ENCODE measurements at regions not wholly inside any gene's neighbourhood (a gene's known extent, or its start where the extent isn't known, plus 50 kb on each side); places are given as distances from the start of the nearest gene placed in this dataset.
A peak's percentile ranks its signal among the peaks of the same experiment; 100 is the strongest.

DNA sequence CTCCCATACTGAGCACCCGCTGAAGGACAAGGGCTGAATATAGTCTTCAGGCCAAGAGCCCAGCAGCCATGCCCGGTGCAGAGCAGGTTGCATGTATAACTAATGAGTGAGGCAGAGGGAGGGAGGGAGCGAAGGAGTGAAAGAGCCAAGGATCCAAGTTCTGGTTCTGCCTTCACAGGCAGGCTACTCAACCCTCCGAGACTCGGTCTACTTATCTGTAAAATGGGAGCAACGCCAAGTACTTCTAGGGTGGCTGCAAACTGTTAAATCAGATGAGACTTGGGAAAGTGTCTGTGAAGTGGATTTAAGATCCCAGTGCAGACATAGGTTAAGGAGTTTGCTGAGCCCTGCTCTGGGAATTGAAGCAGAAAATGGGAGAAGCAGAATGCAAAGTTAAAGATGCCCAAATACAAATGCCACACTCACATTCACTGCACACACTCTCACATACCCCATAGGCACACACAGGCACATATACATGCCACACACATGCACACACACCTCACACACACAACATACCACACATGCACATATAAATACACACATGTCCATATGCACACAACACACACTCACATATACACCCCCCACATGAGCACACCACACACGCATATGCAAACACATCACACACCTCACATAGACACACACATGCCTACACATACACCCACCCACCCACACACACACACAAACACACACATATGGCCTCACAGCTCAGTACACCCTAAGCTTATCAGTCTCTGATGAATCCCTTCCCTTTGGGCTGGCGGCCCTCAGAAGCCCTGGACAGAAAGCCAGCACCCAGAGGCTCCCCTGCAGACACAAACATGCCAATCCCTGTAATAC is 76.7 kb downstream of the PITPNM2 start:
- intact Hi-C loops (cut with DNase I): no loop called here
- H3K4me1 ChIP-seq: peaks cover 4 to 54% of the 10 kb centered on the region in 2 donors
- no peak for TF ChIP-seq CTCF (IDR thresholded peaks at IDR 0.05)

DNA sequence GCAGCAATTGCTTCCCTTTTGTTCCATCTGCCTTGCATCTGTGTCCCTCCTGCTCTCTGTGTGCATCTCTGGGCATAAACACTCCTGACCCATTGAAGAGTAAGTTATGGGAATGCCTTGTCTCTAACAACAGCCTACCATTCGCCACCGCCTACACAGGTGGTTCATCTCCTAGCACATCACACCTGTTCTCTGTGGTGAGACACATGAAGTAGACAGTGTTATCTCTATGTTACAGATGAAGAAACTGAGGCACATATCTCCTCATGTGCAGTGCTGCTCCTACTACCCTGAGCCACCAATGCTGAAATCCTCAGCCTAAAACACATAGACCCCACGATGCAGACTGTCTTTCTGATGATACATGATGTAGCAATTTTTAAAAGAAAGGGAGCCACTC is 77.6 kb downstream of the PITPNM2 start:
- TF ChIP-seq CTCF (IDR thresholded peaks at IDR 0.05): no peak
- intact Hi-C loops (cut with DNase I): no loop called here
- no peak for DNase-seq

More for the DNA sequence above, 76.7 kb downstream of the PITPNM2 start:
- Histone ChIP-seq H3K4me3 (no peak overlapping the region), H3K27me3 (no peaks in the 10 kb centered on the region), H3K9me3 (no peaks in the 10 kb centered on the region), H3K27ac (no peak overlapping the region), H3K36me3 (no peaks in the 10 kb centered on the region)
- peak in 1 of 4 donors; percentile 31 for DNase-seq
- ATAC-seq: no peak

DNA sequence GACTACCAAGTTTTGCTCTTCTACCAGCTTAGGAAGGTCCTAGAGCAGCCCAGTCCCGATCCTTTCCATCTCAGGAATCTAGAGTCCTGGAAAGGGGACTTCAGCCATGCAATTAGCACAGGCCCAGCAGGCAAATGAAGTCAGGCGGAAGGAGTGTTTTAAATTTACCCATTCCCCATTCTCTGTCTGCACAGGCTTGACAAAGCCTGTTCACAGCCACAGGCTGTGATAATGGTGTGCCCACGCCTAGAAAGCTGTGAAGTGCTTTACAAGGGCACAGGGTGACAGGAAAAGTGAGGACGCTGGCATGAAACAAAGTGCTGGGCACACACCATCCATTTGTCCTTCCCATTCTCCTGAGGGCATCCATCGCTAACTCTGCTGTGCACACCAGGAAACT is 79.0 kb downstream of the PITPNM2 start:
- no peaks in the 10 kb centered on the region for H3K36me3 ChIP-seq
- H3K27ac ChIP-seq: no peak overlapping the region
- TF ChIP-seq CTCF (IDR thresholded peaks at IDR 0.05): no peak
- no peaks in the 10 kb centered on the region for H3K9me3 ChIP-seq
- DNase-seq (no peak), ATAC-seq (no peak)
- intact Hi-C loops (cut with DNase I): no loop called here
- no peaks in the 10 kb centered on the region for H3K27me3 ChIP-seq
- H3K4me3 ChIP-seq: no peak overlapping the region
- peaks cover 4 to 48% of the 10 kb centered on the region in 2 donors for H3K4me1 ChIP-seq

More for the DNA sequence above, 77.6 kb downstream of the PITPNM2 start:
- no peaks in the 10 kb centered on the region for H3K27me3 ChIP-seq
- no peaks in the 10 kb centered on the region for H3K36me3 ChIP-seq
- H3K4me1 ChIP-seq: peaks cover 4 to 53% of the 10 kb centered on the region in 2 donors
- H3K4me3 ChIP-seq: no peak overlapping the region
- no peak for ATAC-seq
- no peak overlapping the region for H3K27ac ChIP-seq
- no peaks in the 10 kb centered on the region for H3K9me3 ChIP-seq

- no peak for ATAC-seq
- H3K27ac ChIP-seq: no peak overlapping the region
- no peak for DNase-seq
These were observed 79.6 kb downstream of the PITPNM2 start for GRCh38 chr12:123071099-123071800.

More at GRCh38 chr12:123071099-123071800, 79.6 kb downstream of the PITPNM2 start:
- H3K4me3 ChIP-seq: no peak overlapping the region
- peaks cover 4 to 48% of the 10 kb centered on the region in 2 donors for H3K4me1 ChIP-seq
- no peaks in the 10 kb centered on the region for H3K27me3 ChIP-seq
- H3K9me3 ChIP-seq: no peaks in the 10 kb centered on the region
- TF ChIP-seq CTCF (IDR thresholded peaks at IDR 0.05): no peak
- H3K36me3 ChIP-seq: no peaks in the 10 kb centered on the region
- intact Hi-C loops (cut with DNase I): no loop called here
